ENCODE measurements at regions not wholly inside any gene's neighbourhood (a gene's known extent, or its start where the extent isn't known, plus 50 kb on each side); places are given as distances from the start of the nearest gene placed in this dataset.

GRCh38 chr7:106543221-106543757 is 117.7 kb downstream of the CCDC71L start:
- no peak overlapping the region for H3K18ac ChIP-seq (ENCODE audit: low read length)
- no peak overlapping the region for H2AK5ac ChIP-seq (ENCODE audit: low read length)
- no peak overlapping the region for H3K4ac ChIP-seq (ENCODE audit: low read depth, low read length)
- no peak overlapping the region for H4K12ac ChIP-seq (ENCODE audit: low read depth, low read length)
- H2AFZ ChIP-seq (ENCODE audit: insufficient read depth, low read length, poor library complexity): no peak overlapping the region
- peak overlapping the region; percentile 50 for H3K27ac ChIP-seq (ENCODE audit: low read depth, low read length)
- H4K8ac ChIP-seq (ENCODE audit: low read depth, low read length): no peak overlapping the region
- peak overlapping the region; percentile 25 for H2BK12ac ChIP-seq (ENCODE audit: low read length)
- no peak for DNase-seq
- no peak overlapping the region for H3K23ac ChIP-seq (ENCODE audit: low read length)
- H3K4me2 ChIP-seq (ENCODE audit: low read length): no peak overlapping the region
- H3K9me3 ChIP-seq (ENCODE audit: insufficient read depth, low read depth, low read length): no peaks in the 10 kb centered on the region
- H2BK5ac ChIP-seq (ENCODE audit: low read depth, low read length, poor library complexity): peak overlapping the region; percentile 33
- H3K4me1 ChIP-seq (ENCODE audit: control insufficient read depth in 1 of 2, insufficient read depth in 2 of 2, low read length in 2 of 2): no peaks in the 10 kb centered on the region
- no peaks in the 10 kb centered on the region for H3K36me3 ChIP-seq (ENCODE audit: control insufficient read depth in 1 of 2, insufficient read depth in 2 of 2, low read length in 2 of 2)
- H3K4me3 ChIP-seq (ENCODE audit: low read depth, low read length): no peak overlapping the region
- no CpG with 5 or more reads among the region's 3 CpGs for WGBS (ENCODE audit: extremely low coverage, insufficient coverage, insufficient read length)
- no peaks in the 10 kb centered on the region for H3K79me1 ChIP-seq (ENCODE audit: low read length)
- no peaks in the 10 kb centered on the region for H3K27me3 ChIP-seq (ENCODE audit: insufficient read depth, low read length)
- no peaks in the 10 kb centered on the region for H3K79me2 ChIP-seq (ENCODE audit: control insufficient read depth, insufficient read depth, low read length, poor library complexity)
- H2BK120ac ChIP-seq (ENCODE audit: insufficient read depth, low read length, poor library complexity): no peak overlapping the region
- H3K9ac ChIP-seq (ENCODE audit: low read length): no peak overlapping the region
- H4K91ac ChIP-seq (ENCODE audit: low read depth, low read length): peak overlapping the region; percentile 66
- no peak overlapping the region for H3K14ac ChIP-seq (ENCODE audit: low read length)

- whole genome bisulfite sequencing (ENCODE audit: extremely low coverage, insufficient coverage, insufficient read length): no CpG with 5 or more reads among the region's 2 CpGs
- H4K91ac ChIP-seq (ENCODE audit: low read depth, low read length): peak overlapping the region; percentile 66
- peak overlapping the region; percentile 50 for H3K27ac ChIP-seq (ENCODE audit: low read depth, low read length)
- no peak overlapping the region for H2BK12ac ChIP-seq (ENCODE audit: low read length)
- H3K4ac ChIP-seq (ENCODE audit: low read depth, low read length): no peak overlapping the region
- no peak overlapping the region for H3K18ac ChIP-seq (ENCODE audit: low read length)
- H2AFZ ChIP-seq (ENCODE audit: insufficient read depth, low read length, poor library complexity): no peak overlapping the region
- H4K12ac ChIP-seq (ENCODE audit: low read depth, low read length): no peak overlapping the region
- peak overlapping the region; percentile 33 for H2BK5ac ChIP-seq (ENCODE audit: low read depth, low read length, poor library complexity)
- no peak overlapping the region for H3K4me2 ChIP-seq (ENCODE audit: low read length)
- no peaks in the 10 kb centered on the region for H3K79me2 ChIP-seq (ENCODE audit: control insufficient read depth, insufficient read depth, low read length, poor library complexity)
- no peak overlapping the region for H3K23ac ChIP-seq (ENCODE audit: low read length)
- H3K79me1 ChIP-seq (ENCODE audit: low read length): no peaks in the 10 kb centered on the region
- no peak overlapping the region for H3K4me3 ChIP-seq (ENCODE audit: low read depth, low read length)
- no peak overlapping the region for H2AK5ac ChIP-seq (ENCODE audit: low read length)
- H2BK120ac ChIP-seq (ENCODE audit: insufficient read depth, low read length, poor library complexity): no peak overlapping the region
- no peak overlapping the region for H3K14ac ChIP-seq (ENCODE audit: low read length)
- DNase-seq: peak; percentile 59 to 84
- H3K9me3 ChIP-seq (ENCODE audit: insufficient read depth, low read depth, low read length): no peaks in the 10 kb centered on the region
- no peaks in the 10 kb centered on the region for H3K27me3 ChIP-seq (ENCODE audit: insufficient read depth, low read length)
- H3K9ac ChIP-seq (ENCODE audit: low read length): no peak overlapping the region
- H4K8ac ChIP-seq (ENCODE audit: low read depth, low read length): no peak overlapping the region
- H3K36me3 ChIP-seq (ENCODE audit: control insufficient read depth in 1 of 2, insufficient read depth in 2 of 2, low read length in 2 of 2): no peaks in the 10 kb centered on the region
- H3K4me1 ChIP-seq (ENCODE audit: control insufficient read depth in 1 of 2, insufficient read depth in 2 of 2, low read length in 2 of 2): no peaks in the 10 kb centered on the region
These were observed 118.3 kb downstream of the CCDC71L start for GRCh38 chr7:106542550-106543220.

GRCh38 chr7:106538638-106539037 is 122.3 kb downstream of the CCDC71L start:
- no peak overlapping the region for H2BK120ac ChIP-seq (ENCODE audit: insufficient read depth, low read length, poor library complexity)
- no peak overlapping the region for H3K4me3 ChIP-seq (ENCODE audit: low read depth, low read length)
- H3K9ac ChIP-seq (ENCODE audit: low read length): no peak overlapping the region
- no peak overlapping the region for H4K91ac ChIP-seq (ENCODE audit: low read depth, low read length)
- H2AK5ac ChIP-seq (ENCODE audit: low read length): no peak overlapping the region
- no peaks in the 10 kb centered on the region for H3K27me3 ChIP-seq (ENCODE audit: insufficient read depth, low read length)
- no peak overlapping the region for H2AFZ ChIP-seq (ENCODE audit: insufficient read depth, low read length, poor library complexity)
- no peak overlapping the region for H2BK5ac ChIP-seq (ENCODE audit: low read depth, low read length, poor library complexity)
- no peak overlapping the region for H2BK12ac ChIP-seq (ENCODE audit: low read length)
- H3K18ac ChIP-seq (ENCODE audit: low read length): no peak overlapping the region
- no peak overlapping the region for H3K23ac ChIP-seq (ENCODE audit: low read length)
- no peak overlapping the region for H3K14ac ChIP-seq (ENCODE audit: low read length)
- WGBS (ENCODE audit: extremely low coverage, insufficient coverage, insufficient read length): no CpG with 5 or more reads among the region's 5 CpGs
- H3K4me1 ChIP-seq (ENCODE audit: control insufficient read depth in 1 of 2, insufficient read depth in 2 of 2, low read length in 2 of 2): no peaks in the 10 kb centered on the region
- H4K8ac ChIP-seq (ENCODE audit: low read depth, low read length): no peak overlapping the region
- H3K36me3 ChIP-seq (ENCODE audit: control insufficient read depth in 1 of 2, insufficient read depth in 2 of 2, low read length in 2 of 2): peaks cover 0 to 1% of the 10 kb centered on the region in 2 experiments
- H3K9me3 ChIP-seq (ENCODE audit: insufficient read depth, low read depth, low read length): no peaks in the 10 kb centered on the region
- no peak overlapping the region for H3K27ac ChIP-seq (ENCODE audit: low read depth, low read length)
- H3K4ac ChIP-seq (ENCODE audit: low read depth, low read length): no peak overlapping the region
- no peak overlapping the region for H3K4me2 ChIP-seq (ENCODE audit: low read length)
- no peaks in the 10 kb centered on the region for H3K79me1 ChIP-seq (ENCODE audit: low read length)
- no peaks in the 10 kb centered on the region for H3K79me2 ChIP-seq (ENCODE audit: control insufficient read depth, insufficient read depth, low read length, poor library complexity)
- H4K12ac ChIP-seq (ENCODE audit: low read depth, low read length): no peak overlapping the region
- no peak for DNase-seq

GRCh38 chr7:106537119-106537518 is 123.8 kb downstream of the CCDC71L start:
- Histone ChIP-seq H2AK5ac (ENCODE audit: low read length) (no peak overlapping the region), H3K4me2 (ENCODE audit: low read length) (no peak overlapping the region), H3K36me3 (ENCODE audit: control insufficient read depth in 1 of 2, insufficient read depth in 2 of 2, low read length in 2 of 2) (peaks cover 0 to 1% of the 10 kb centered on the region in 2 experiments), H3K4ac (ENCODE audit: low read depth, low read length) (no peak overlapping the region), H3K27ac (ENCODE audit: low read depth, low read length) (no peak overlapping the region), H3K9me3 (ENCODE audit: insufficient read depth, low read depth, low read length) (no peaks in the 10 kb centered on the region), H3K4me1 (ENCODE audit: control insufficient read depth in 1 of 2, insufficient read depth in 2 of 2, low read length in 2 of 2) (no peaks in the 10 kb centered on the region), H3K14ac (ENCODE audit: low read length) (no peak overlapping the region), H2BK12ac (ENCODE audit: low read length) (no peak overlapping the region), H3K79me2 (ENCODE audit: control insufficient read depth, insufficient read depth, low read length, poor library complexity) (no peaks in the 10 kb centered on the region), H4K12ac (ENCODE audit: low read depth, low read length) (no peak overlapping the region), H3K18ac (ENCODE audit: low read length) (no peak overlapping the region), H2AFZ (ENCODE audit: insufficient read depth, low read length, poor library complexity) (no peak overlapping the region), H2BK120ac (ENCODE audit: insufficient read depth, low read length, poor library complexity) (no peak overlapping the region), H2BK5ac (ENCODE audit: low read depth, low read length, poor library complexity) (no peak overlapping the region), H3K27me3 (ENCODE audit: insufficient read depth, low read length) (no peaks in the 10 kb centered on the region), H3K23ac (ENCODE audit: low read length) (no peak overlapping the region), H3K4me3 (ENCODE audit: low read depth, low read length) (no peak overlapping the region), H3K9ac (ENCODE audit: low read length) (no peak overlapping the region), H4K8ac (ENCODE audit: low read depth, low read length) (no peak overlapping the region), H3K79me1 (ENCODE audit: low read length) (no peaks in the 10 kb centered on the region), H4K91ac (ENCODE audit: low read depth, low read length) (no peak overlapping the region)
- no peak for DNase-seq
- no CpG with 5 or more reads among the region's 2 CpGs for WGBS (ENCODE audit: extremely low coverage, insufficient coverage, insufficient read length)
